Mucosa of descending colon (tissue), 3 donors: ENCODE measurements at regions not wholly inside any gene's neighbourhood (a gene's known extent, or its start where the extent isn't known, plus 50 kb on each side); places are given as distances from the start of the nearest gene placed in this dataset.

ENCODE experiments used
- ATAC-seq: fragments of 200-7000 bp; cut with Tn5 transposase; one replicate; pipeline ENCODE4 v1.9.1; 2020; ENCODE audit warnings: mild to moderate bottlenecking, moderate library complexity
- DNase-seq, 3 donors: peaks; one replicate each; pipeline ENCODE4 v3.0.0-alpha.2; 2020
- H3K36me3 ChIP-seq: fragments of 200-600 bp; one replicate; pipeline ENCODE4 v1.8.0; 2021; ENCODE audit warnings: low read depth, mild to moderate bottlenecking
- H3K4me1 ChIP-seq: fragments of 200-600 bp; one replicate; pipeline ENCODE4 v1.8.0; 2021; ENCODE audit warnings: low read depth, mild to moderate bottlenecking
- H3K4me3 ChIP-seq: fragments of 200-600 bp; one replicate; pipeline ENCODE4 v1.8.0; 2021; ENCODE audit warnings: mild to moderate bottlenecking
- H3K9me3 ChIP-seq: fragments of 200-600 bp; one replicate; pipeline ENCODE4 v1.8.0; 2021; ENCODE audit warnings: mild to moderate bottlenecking
- CTCF ChIP-seq: fragments of 200-600 bp; IDR thresholded peaks from one replicate; pipeline ENCODE4 v1.8.0; 2022; ENCODE audit warnings: antibody characterized with exemption, mild to moderate bottlenecking
- intact Hi-C, 2 donors: fragments of 100-400 bp; cut with DNase I in 1 of 2; cut with micrococcal nuclease in 1 of 2; formaldehyde crosslinking; loops; one replicate each; pipeline versions ENCODE4 v1.11.0 to v1.11.1; 2022; cut with DNase I, micrococcal nuclease
- donor health status: DM: no; HTN: no; CAD: no; lungs with moderate emphysema.
- donor health status: DM: no; HTN: no; CAD: no.
- donor health status: DM: no; HTN: yes; CAD: no.

DNA sequence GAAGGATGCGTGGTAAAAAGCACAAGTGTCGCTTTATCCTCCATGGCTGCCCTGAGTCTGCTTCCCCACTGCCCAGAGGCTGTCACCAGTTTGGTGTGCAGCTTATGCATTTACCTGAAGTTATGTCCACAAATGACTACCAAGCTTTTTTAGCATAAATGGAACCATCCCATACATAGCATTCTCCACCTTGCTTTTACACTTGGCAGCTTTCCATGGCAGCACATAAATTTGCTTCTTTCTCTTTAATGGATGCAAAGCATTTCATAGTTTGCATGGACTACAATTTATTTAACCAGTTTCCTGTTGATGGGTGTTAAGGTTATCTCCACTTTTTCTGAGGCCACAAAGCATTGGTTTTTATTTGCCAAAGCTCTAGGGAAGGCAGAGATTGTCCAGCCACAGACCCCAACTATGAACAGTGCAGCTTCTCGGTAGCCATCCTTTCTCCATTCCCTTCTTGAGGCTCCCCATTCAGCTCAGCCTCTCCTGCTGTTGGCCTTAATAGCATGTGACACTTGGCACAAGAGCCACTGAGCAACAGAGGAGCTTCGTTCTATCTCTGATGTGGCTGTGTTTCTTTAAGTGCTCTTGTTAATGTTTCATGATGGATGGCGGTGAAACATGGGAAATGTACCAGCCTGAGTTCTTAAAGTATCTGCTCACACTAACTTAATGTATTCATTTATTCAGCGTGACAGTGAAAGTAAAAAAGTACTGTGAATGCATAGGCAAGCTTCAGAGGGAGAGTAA lies 59.8 kb upstream of the NAV2 start:
- no peaks in the 10 kb centered on the region for H3K4me1 ChIP-seq
- TF ChIP-seq CTCF = no peak
- DNase-seq (no peak), ATAC-seq (no peak)
- intact Hi-C loops = no loop called here
- no peaks in the 10 kb centered on the region for H3K36me3 ChIP-seq
- no peaks in the 10 kb centered on the region for H3K9me3 ChIP-seq
- no peak overlapping the region for H3K4me3 ChIP-seq

DNA sequence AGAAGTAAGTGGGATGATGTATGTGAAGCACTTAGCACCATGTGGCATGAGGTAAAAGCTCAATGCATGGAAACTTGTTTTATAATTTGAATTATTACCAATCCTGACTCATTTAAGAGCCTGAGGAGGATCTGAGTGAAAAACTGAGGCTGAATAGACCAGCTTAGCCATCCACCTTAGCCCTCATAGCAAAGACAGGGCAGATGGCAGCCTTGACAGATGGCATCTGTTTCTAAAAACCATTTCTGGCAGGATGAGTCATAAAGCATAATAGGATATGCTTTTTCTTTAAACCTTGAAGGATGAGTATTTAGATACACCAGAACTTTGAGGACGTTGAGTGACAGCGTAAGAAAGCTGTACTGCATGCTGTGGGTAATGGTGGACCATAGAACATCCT lies 61.0 kb upstream of the NAV2 start:
- Histone ChIP-seq H3K36me3 (no peaks in the 10 kb centered on the region), H3K4me3 (no peak overlapping the region), H3K9me3 (no peaks in the 10 kb centered on the region), H3K4me1 (no peaks in the 10 kb centered on the region)
- no peak for ATAC-seq
- TF ChIP-seq CTCF = no peak
- no peak for DNase-seq
- intact Hi-C loops = no loop called here

DNA sequence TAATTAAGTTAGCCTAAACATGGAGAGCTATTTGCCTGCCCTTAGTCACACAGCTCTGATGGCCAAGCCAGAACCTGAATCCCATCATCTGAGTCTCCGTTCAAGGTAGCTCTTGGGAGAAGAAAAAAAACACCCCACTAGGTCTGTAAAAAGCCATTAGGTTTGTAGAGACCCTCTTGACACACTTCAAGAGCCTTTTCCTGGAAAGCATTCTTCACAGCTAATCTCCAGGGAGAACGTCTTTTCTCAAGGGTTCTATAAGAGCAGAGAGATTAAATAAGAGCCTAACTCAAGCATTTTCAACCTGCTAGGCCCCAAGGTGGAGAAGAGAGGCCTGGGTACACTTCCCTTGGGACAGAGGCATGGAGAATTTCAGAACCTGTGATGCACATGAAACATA lies 61.6 kb upstream of the NAV2 start:
- Histone ChIP-seq H3K9me3 (no peaks in the 10 kb centered on the region), H3K4me1 (no peaks in the 10 kb centered on the region), H3K4me3 (no peak overlapping the region), H3K36me3 (no peaks in the 10 kb centered on the region)
- intact Hi-C loops = no loop called here
- TF ChIP-seq CTCF = no peak
- DNase-seq = no peak
- no peak for ATAC-seq

GRCh38 chr11:19650467-19650866 lies 62.2 kb upstream of the NAV2 start:
- intact Hi-C loops = no loop called here
- ATAC-seq (no peak), DNase-seq (no peak)
- Histone ChIP-seq H3K9me3 (no peaks in the 10 kb centered on the region), H3K36me3 (peaks cover 3% of the 10 kb centered on the region), H3K4me3 (no peak overlapping the region), H3K4me1 (no peaks in the 10 kb centered on the region)
- TF ChIP-seq CTCF = no peak

DNA sequence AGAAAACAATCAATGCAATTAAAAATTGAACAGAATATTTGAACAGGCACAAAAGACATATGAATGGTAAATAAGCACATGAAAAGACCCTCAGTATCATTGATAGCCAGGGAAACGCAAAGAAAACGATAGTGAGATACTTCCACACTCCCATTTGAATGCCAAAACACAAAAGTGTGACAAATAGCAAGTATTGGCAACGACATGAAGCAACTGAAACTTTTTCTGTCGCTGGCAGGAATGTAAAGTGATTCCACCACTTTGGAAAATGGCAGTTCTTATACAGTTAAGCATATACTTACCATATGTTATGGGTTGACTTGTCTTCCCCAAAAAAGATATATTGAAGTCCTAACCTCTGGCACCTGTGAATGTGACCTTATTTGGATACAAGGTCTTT lies 62.9 kb upstream of the NAV2 start:
- peaks cover 3% of the 10 kb centered on the region for H3K36me3 ChIP-seq
- H3K9me3 ChIP-seq = no peaks in the 10 kb centered on the region
- H3K4me1 ChIP-seq = no peaks in the 10 kb centered on the region
- intact Hi-C loops = no loop called here
- no peak for TF ChIP-seq CTCF
- DNase-seq (no peak), ATAC-seq (no peak)
- no peak overlapping the region for H3K4me3 ChIP-seq

- TF ChIP-seq CTCF = no peak
- no peaks in the 10 kb centered on the region for H3K9me3 ChIP-seq
- peaks cover 3% of the 10 kb centered on the region for H3K36me3 ChIP-seq
- H3K4me3 ChIP-seq = no peak overlapping the region
- no peak for ATAC-seq
- intact Hi-C loops = no loop called here
- no peak for DNase-seq
- no peaks in the 10 kb centered on the region for H3K4me1 ChIP-seq
Observed at GRCh38 chr11:19648321-19648720, 64.3 kb upstream of the NAV2 start.
